K562 (cell line): ENCODE measurements at regions not wholly inside any gene's neighbourhood (a gene's known extent, or its start where the extent isn't known, plus 50 kb on each side); places are given as distances from the start of the nearest gene placed in this dataset.

Source experiments
- ATAC-seq: fragments of 200-7000 bp; cut with Tn5 transposase; 3 replicates; pipeline ENCODE4 v1.9.1; 2020; ENCODE audit warnings: moderate library complexity
- BruUV-seq: library from RNA; stranded (reverse); fragments of 400-500 nt; replicated peaks from 2 replicates; lab custom pipeline; 2021; lab: Mats Ljungman, UMichigan
- CTCF ChIA-PET: fragments of 300-600 bp; formaldehyde crosslinking; extraction: SDS; loops from one replicate; lab custom pipeline; 2021; ENCODE audit warnings: low intra/inter-chr PET ratio; lab: Yijun Ruan, JAX
- POLR2A ChIA-PET: fragments of 300-600, 350-650 bp; sonication (Branson Sonifier 250); formaldehyde crosslinking; extraction: SDS; loops from one replicate; lab custom pipeline; 2021; ENCODE audit warnings: antibody characterized with exemption, inconsistent platforms; lab: Yijun Ruan, JAX
- DNase-seq, 4 experiments: peaks; one replicate each; pipeline versions ENCODE4 v3.0.0 to v3.0.0-alpha.2; 2011 to 2018; ENCODE audit warnings: low spot score in 3 of 4, mixed read lengths in 3 of 4; ENCODE audit errors: extremely low read depth in 1 of 4
- FAIRE-seq: peaks from 2 replicates; lab custom pipeline; 2011; peaks lifted over from hg19 to GRCh38; lab: Jason Lieb, UNC
- H2AFZ ChIP-seq: 2 replicates; pipeline ENCODE4 v1.6.0; 2011; ENCODE audit warnings: low read depth, low read length, control low read depth, inconsistent platforms
- H3K27ac ChIP-seq: fragments of 200-600 bp; 3 replicates; pipeline ENCODE4 v1.8.0; 2011; ENCODE audit warnings: low read depth, mild to moderate bottlenecking, control low read depth, inconsistent platforms, low read length, moderate library complexity, mixed read lengths; ENCODE audit errors: extremely low read depth
- H3K27me3 ChIP-seq, 2 experiments: fragments of 300-600 bp in 1 of 2; 2 replicates in 1 of 2; 3 replicates in 1 of 2; pipeline versions ENCODE4 v1.6.0 to v1.8.0; 2011; ENCODE audit warnings: inconsistent platforms in 2 of 2, low read length in 2 of 2, mild to moderate bottlenecking in 1 of 2, mixed read lengths in 1 of 2, moderate library complexity in 1 of 2; ENCODE audit not compliant: control insufficient read depth in 2 of 2, insufficient read depth in 2 of 2
- H3K36me3 ChIP-seq: fragments of 300-600 bp; 3 replicates; pipeline ENCODE4 v1.8.0; 2011; ENCODE audit warnings: mild to moderate bottlenecking, low read length, inconsistent platforms; ENCODE audit not compliant: control insufficient read depth, insufficient read depth
- H3K4me1 ChIP-seq, 2 experiments: fragments of 200-600 bp in 1 of 2; replicated peaks in 1 of 2; 2 replicates in 1 of 2; 3 replicates in 1 of 2; pipeline versions ENCODE4 v1.5.1 to v1.8.0; 2011; ENCODE audit warnings: inconsistent platforms in 2 of 2, low read length in 2 of 2, mild to moderate bottlenecking in 1 of 2, mixed read lengths in 1 of 2, moderate library complexity in 1 of 2; ENCODE audit not compliant: control insufficient read depth in 2 of 2, insufficient read depth in 2 of 2
- H3K4me2 ChIP-seq: 2 replicates; pipeline ENCODE4 v1.6.1; 2011; ENCODE audit warnings: low read length, control low read depth, inconsistent platforms, mixed read lengths; ENCODE audit not compliant: insufficient read depth
- H3K4me3 ChIP-seq: fragments of 200-600 bp; sonication (generic), shearing (Covaris generic); 2 replicates; pipeline ENCODE4 v1.5.1; 2016; ENCODE audit warnings: control low read depth, inconsistent platforms
- H3K79me2 ChIP-seq: fragments of 200-600 bp; 3 replicates; pipeline ENCODE4 v1.8.0; 2011; ENCODE audit warnings: low read length, inconsistent platforms; ENCODE audit not compliant: control insufficient read depth, insufficient read depth
- H3K9ac ChIP-seq, 2 experiments: 2 replicates each; pipeline versions ENCODE4 v1.6.0 to v1.6.1; 2011; ENCODE audit warnings: low read depth in 2 of 2, low read length in 2 of 2, control low read depth in 1 of 2, inconsistent platforms in 1 of 2, mild to moderate bottlenecking in 1 of 2, mixed read lengths in 1 of 2; ENCODE audit not compliant: insufficient read depth in 1 of 2
- H3K9me1 ChIP-seq: one replicate; pipeline ENCODE4 v1.6.0; 2011; ENCODE audit warnings: inconsistent platforms, mild to moderate bottlenecking, low read length, moderate library complexity; ENCODE audit not compliant: control insufficient read depth, insufficient read depth
- H3K9me3 ChIP-seq: replicated peaks from 2 replicates; pipeline ENCODE4 v1.5.1; 2011; ENCODE audit warnings: low read depth, low read length, inconsistent platforms; ENCODE audit not compliant: control insufficient read depth, insufficient read depth
- H4K20me1 ChIP-seq: replicated peaks from 2 replicates; pipeline ENCODE4 v1.6.1; 2011; ENCODE audit warnings: low read length, inconsistent platforms, mixed read lengths; ENCODE audit not compliant: control insufficient read depth, insufficient read depth
- LEF1 ChIP-seq: fragments of 450-650 bp; IDR thresholded peaks from 2 replicates; pipeline ENCODE4 v1.6.1; 2016; ENCODE audit warnings: mild to moderate bottlenecking
- RNF219 ChIP-seq: fragments of 250-450 bp; sonication (Bioruptor Pico); IDR thresholded peaks from 2 replicates; pipeline ENCODE4 v1.5.0; 2022; ENCODE audit warnings: mild to moderate bottlenecking
- SUPT5H ChIP-seq: fragments of 450-650 bp; IDR thresholded peaks from 2 replicates; pipeline ENCODE4 v1.6.1; 2016
- ZNF224 ChIP-seq: sonication (generic); formaldehyde crosslinking; IDR thresholded peaks from 2 replicates; pipeline ENCODE4 v1.8.0; 2022; ENCODE audit warnings: mild to moderate bottlenecking, missing genetic modification reagents
- WGBS: fragments of 100-300 bp; shearing (Covaris generic); methylation state at CpG from one replicate; pipeline ENCODE4 v1.1.6; 2016; ENCODE audit warnings: low coverage, mixed read lengths; ENCODE audit not compliant: insufficient coverage; ENCODE audit errors: missing lambda C conversion rate; 5-methylcytosine and 5-hydroxymethylcytosine counted together
- in situ Hi-C: fragments of 300-500 bp; cut with MboI; formaldehyde crosslinking; loops from 4 replicates; pipeline ENCODE4 v1.15.0; 2018; ENCODE audit warnings: inconsistent platforms, mixed read lengths
- intact Hi-C: fragments of 100-400 bp; cut with micrococcal nuclease; formaldehyde crosslinking; loops from 2 replicates; pipeline ENCODE4 v1.14.2; 2022
- TF ChIP-seq, protein P1 (sequence below): fragments of 250-450 bp; sonication (Bioruptor Pico); IDR thresholded peaks from 2 replicates; pipeline ENCODE4 v1.5.0; 2021

DNA sequence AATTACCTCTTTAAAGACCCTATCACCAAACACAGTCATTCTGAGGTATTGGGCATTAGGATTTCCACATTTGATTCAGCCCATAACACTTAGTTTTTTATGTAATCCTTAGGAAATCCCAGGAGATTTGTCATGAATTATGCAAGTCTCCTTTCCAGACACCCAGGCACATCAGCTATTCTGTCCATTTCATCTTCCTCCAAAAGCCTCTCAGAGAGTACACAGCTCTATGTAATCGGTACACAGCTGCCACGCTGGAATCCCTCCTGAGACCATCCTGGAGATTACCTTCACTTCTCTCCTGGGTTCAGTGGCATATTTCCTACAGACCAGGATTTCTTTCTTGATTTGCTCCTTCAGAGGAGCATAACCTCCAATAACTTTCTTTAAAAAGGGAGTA lies 2309.8 kb upstream of the WWC1 start (continued):
- TF ChIP-seq, protein P1, sequence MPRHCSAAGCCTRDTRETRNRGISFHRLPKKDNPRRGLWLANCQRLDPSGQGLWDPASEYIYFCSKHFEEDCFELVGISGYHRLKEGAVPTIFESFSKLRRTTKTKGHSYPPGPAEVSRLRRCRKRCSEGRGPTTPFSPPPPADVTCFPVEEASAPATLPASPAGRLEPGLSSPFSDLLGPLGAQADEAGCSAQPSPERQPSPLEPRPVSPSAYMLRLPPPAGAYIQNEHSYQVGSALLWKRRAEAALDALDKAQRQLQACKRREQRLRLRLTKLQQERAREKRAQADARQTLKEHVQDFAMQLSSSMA: no peak
- TF ChIP-seq SUPT5H: no peak
- no peak for TF ChIP-seq RNF219
- TF ChIP-seq LEF1: no peak

DNA sequence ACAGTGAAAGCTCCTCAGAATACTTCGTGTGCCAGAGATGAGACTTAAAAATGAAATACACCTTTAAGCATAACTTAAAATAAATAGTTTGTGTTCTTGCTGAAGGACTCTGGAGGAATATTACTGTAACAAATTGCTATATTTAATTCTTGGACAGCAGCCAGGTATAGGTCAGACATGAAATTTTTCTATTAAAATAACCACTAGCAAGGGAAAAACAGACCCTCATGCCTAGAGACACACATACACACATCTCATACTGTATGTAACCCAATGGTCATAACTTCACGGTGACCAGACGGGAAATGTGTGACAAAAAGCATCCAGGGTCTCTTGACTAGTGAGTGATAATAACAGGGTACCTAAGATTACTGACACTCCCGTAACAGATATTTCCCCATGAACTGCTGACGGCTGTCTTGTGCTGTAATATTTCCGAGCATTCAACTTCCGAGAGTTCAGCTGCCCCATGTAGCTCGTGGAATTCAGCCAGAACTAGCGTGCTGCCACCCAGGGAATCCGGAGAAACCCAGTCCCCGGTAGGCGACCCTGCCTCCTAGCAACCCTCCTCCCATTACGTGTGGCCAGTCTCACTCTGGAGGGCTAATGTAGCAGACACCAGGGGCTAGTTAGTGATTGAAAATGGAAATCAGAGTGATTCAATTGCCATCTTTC lies 2295.1 kb upstream of the WWC1 start:
- intact Hi-C loops: no loop called here
- no peak overlapping the region for H3K27ac ChIP-seq
- FAIRE-seq: no peak

More for the DNA sequence above, 2295.1 kb upstream of the WWC1 start:
- H3K27me3 ChIP-seq: no peaks in the 10 kb centered on the region
- no peak for TF ChIP-seq ZNF224 (CRISPR knock-in tag)
- no peaks in the 10 kb centered on the region for H3K9me1 ChIP-seq
- under 1% methylated on average over 13 of the region's 13 CpGs for WGBS
- H3K4me2 ChIP-seq: no peak overlapping the region
- no peaks in the 10 kb centered on the region; the same call in 1 of the 2 replicates for H3K9me3 ChIP-seq
- in situ Hi-C loops: no loop called here
- no peaks in the 10 kb centered on the region for H3K4me1 ChIP-seq
- no peak overlapping the region for H3K9ac ChIP-seq
- ChIA-PET CTCF (no interaction called here), POLR2A (no interaction called here)
- no TSS peak for BruUV-seq
- H3K36me3 ChIP-seq: no peaks in the 10 kb centered on the region
- H2AFZ ChIP-seq: no peak overlapping the region
- no peaks in the 10 kb centered on the region for H3K79me2 ChIP-seq
- H3K4me3 ChIP-seq: no peak overlapping the region
- ATAC-seq: no peak
- no peaks in the 10 kb centered on the region for H4K20me1 ChIP-seq
- DNase-seq: no peak
